Smooth muscle cell (in vitro differentiated cells): ENCODE measurements at regions not wholly inside any gene's neighbourhood (a gene's known extent, or its start where the extent isn't known, plus 50 kb on each side); places are given as distances from the start of the nearest gene placed in this dataset.

ENCODE experiments used
- DNase-seq: peaks from one replicate; lab custom pipeline; 2025; ENCODE audit not compliant: unreplicated experiment; lab: John Stamatoyannopoulos, UW
- H2AFZ ChIP-seq: fragments of 200-600 bp; sonication (generic); 2 replicates; pipeline ENCODE4 v1.6.0; 2016; ENCODE audit warnings: antibody characterized with exemption, low read depth, mild to moderate bottlenecking
- H3F3A ChIP-seq: fragments of 200-600 bp; sonication (generic); 2 replicates; pipeline ENCODE4 v1.6.0; 2017; ENCODE audit warnings: antibody characterized with exemption, low read depth
- H3K27ac ChIP-seq: fragments of 200-600 bp; sonication (generic); 2 replicates; pipeline ENCODE4 v1.5.1; 2016; ENCODE audit warnings: low read depth, mild to moderate bottlenecking
- H3K27me3 ChIP-seq: fragments of 200-600 bp; sonication (generic); 2 replicates; pipeline ENCODE4 v1.6.1; 2016; ENCODE audit warnings: low read depth, mild to moderate bottlenecking
- H3K36me3 ChIP-seq: fragments of 200-600 bp; sonication (generic); 2 replicates; pipeline ENCODE4 v1.5.1; 2016; ENCODE audit warnings: low read depth
- H3K4me1 ChIP-seq: fragments of 200-600 bp; sonication (generic); 2 replicates; pipeline ENCODE4 v1.5.1; 2016; ENCODE audit warnings: low read depth
- H3K4me2 ChIP-seq: fragments of 200-600 bp; sonication (generic); 2 replicates; pipeline ENCODE4 v1.6.0; 2016; ENCODE audit warnings: mild to moderate bottlenecking
- H3K4me3 ChIP-seq: fragments of 200-600 bp; sonication (generic); 2 replicates; pipeline ENCODE4 v1.5.1; 2016; ENCODE audit warnings: mild to moderate bottlenecking
- H3K79me2 ChIP-seq: fragments of 200-600 bp; sonication (generic); 2 replicates; pipeline ENCODE4 v1.6.0; 2016; ENCODE audit warnings: low read depth, mild to moderate bottlenecking
- H3K9ac ChIP-seq: fragments of 200-600 bp; sonication (generic); 2 replicates; pipeline ENCODE4 v1.6.0; 2016; ENCODE audit warnings: low read depth
- H3K9me3 ChIP-seq: fragments of 200-600 bp; sonication (generic); replicated peaks from 2 replicates; pipeline ENCODE4 v1.5.1; 2016; ENCODE audit warnings: low read depth
- H4K20me1 ChIP-seq: fragments of 200-600 bp; sonication (generic); 2 replicates; pipeline ENCODE4 v1.6.0; 2016; ENCODE audit warnings: low read depth
- WGBS: methylation state at CpG from one replicate; pipeline ENCODE4 v1.1.7; 2016; ENCODE audit warnings: low lambda C conversion rate; 5-methylcytosine and 5-hydroxymethylcytosine counted together
- TF ChIP-seq, protein P1 (sequence below): fragments of 200-600 bp; sonication (generic); IDR thresholded peaks from 2 replicates; pipeline ENCODE4 v1.5.1; 2017; ENCODE audit warnings: borderline replicate concordance, mild to moderate bottlenecking, antibody characterized with exemption; ENCODE audit not compliant: insufficient read depth, poor library complexity, severe bottlenecking

DNA sequence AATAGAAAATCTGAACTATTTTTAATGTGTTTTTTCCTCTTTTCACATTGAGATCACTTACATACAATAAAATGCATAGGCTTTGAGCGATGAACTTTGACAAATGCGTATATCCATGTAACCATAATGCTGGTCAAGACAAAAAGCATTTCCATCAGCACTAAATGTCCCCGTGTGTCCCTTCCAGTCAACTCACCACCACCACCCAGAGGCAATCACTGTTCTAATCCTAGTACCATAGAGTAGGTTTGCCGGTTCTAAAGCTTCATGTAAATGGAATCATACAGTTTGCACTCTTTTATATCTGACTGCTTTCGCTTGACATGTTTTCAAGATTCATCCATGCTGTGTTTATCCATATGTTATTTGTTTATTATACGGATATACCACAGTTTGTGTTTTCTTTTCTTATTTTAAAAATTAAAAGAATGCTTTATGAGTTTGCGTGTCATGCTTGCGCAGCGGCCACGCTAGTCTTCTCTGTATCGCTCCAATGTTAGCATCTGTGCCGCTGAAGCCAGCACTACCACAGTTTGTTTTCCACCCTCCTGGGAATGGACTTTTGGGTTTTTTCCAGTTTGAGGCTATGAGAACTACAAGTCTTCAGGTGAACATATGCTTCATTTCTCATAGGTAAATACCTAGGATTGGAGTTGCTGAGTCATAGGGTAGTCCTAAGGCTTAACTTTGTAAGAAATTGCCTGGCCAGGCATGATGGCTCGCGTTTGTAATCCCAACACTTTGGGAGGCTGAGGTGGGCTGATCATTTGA is 197.5 kb upstream of the CHAC2 start:
- no peaks in the 10 kb centered on the region for H3K27me3 ChIP-seq
- peaks cover 1% of the 10 kb centered on the region for H3K4me1 ChIP-seq
- no peaks in the 10 kb centered on the region for H3K36me3 ChIP-seq
- no peak for DNase-seq
- TF ChIP-seq, protein P1, sequence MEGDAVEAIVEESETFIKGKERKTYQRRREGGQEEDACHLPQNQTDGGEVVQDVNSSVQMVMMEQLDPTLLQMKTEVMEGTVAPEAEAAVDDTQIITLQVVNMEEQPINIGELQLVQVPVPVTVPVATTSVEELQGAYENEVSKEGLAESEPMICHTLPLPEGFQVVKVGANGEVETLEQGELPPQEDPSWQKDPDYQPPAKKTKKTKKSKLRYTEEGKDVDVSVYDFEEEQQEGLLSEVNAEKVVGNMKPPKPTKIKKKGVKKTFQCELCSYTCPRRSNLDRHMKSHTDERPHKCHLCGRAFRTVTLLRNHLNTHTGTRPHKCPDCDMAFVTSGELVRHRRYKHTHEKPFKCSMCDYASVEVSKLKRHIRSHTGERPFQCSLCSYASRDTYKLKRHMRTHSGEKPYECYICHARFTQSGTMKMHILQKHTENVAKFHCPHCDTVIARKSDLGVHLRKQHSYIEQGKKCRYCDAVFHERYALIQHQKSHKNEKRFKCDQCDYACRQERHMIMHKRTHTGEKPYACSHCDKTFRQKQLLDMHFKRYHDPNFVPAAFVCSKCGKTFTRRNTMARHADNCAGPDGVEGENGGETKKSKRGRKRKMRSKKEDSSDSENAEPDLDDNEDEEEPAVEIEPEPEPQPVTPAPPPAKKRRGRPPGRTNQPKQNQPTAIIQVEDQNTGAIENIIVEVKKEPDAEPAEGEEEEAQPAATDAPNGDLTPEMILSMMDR = no peak
- H3K9ac ChIP-seq = no peak overlapping the region
- H3F3A ChIP-seq = no peaks in the 10 kb centered on the region
- no peaks in the 10 kb centered on the region for H4K20me1 ChIP-seq
- H3K27ac ChIP-seq = no peak overlapping the region
- no peak overlapping the region for H3K4me3 ChIP-seq
- H2AFZ ChIP-seq = no peak overlapping the region
- no peaks in the 10 kb centered on the region for H3K9me3 ChIP-seq
- H3K79me2 ChIP-seq = no peaks in the 10 kb centered on the region
- 91% methylated on average over 14 of the region's 14 CpGs for WGBS
- no peak overlapping the region for H3K4me2 ChIP-seq

DNA sequence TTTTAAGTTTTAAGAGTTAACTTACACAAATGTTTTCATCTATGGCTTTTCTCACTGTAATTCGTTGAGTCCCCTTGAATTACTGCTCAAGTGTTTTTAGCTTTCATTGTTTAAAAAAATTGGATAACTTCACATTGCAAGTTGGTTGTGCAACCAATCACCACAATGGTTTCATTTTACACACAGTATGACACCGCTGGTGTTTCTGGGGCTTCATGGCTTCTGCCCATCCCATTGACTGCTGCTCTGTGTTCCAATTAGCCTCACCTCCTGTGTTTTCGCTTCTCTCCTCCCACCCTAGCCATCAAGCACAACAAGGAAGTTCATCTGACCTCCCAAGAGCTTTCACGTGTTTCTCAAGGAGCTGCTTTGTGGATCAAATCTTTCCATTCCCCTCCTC is 199.1 kb upstream of the CHAC2 start:
- TF ChIP-seq, protein P1 = no peak
- no peak overlapping the region for H3K4me3 ChIP-seq
- H4K20me1 ChIP-seq = no peaks in the 10 kb centered on the region
- no peak overlapping the region for H3K4me2 ChIP-seq
- no peak overlapping the region for H3K9ac ChIP-seq
- 75% methylated on average over 4 of the region's 4 CpGs for WGBS
- no peaks in the 10 kb centered on the region for H3K27me3 ChIP-seq
- no peak overlapping the region for H2AFZ ChIP-seq
- no peaks in the 10 kb centered on the region for H3K36me3 ChIP-seq
- DNase-seq = no peak
- no peaks in the 10 kb centered on the region for H3F3A ChIP-seq
- H3K27ac ChIP-seq = no peak overlapping the region
- no peaks in the 10 kb centered on the region for H3K79me2 ChIP-seq
- no peaks in the 10 kb centered on the region for H3K4me1 ChIP-seq
- no peaks in the 10 kb centered on the region for H3K9me3 ChIP-seq

DNA sequence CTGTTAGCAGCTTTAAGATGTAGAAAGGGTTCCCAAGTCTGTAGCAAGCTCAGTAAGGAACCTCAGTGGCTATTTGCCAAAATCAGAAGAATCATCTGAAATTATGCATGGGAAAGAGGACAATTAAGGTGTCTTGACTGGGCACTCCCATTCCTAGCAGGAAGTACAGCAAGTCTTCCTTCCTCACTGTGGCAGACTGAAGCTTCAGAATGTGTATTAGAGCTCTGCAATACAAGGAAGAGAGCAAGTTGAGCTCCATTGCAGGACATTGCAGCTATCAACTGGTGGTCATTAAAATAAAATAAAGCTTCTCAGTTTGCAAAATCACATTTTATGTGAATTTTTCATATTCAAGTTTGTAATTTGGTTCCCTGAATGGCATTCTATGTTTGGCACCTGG is 200.5 kb upstream of the CHAC2 start:
- no peaks in the 10 kb centered on the region for H3K79me2 ChIP-seq
- no peak for DNase-seq
- no peaks in the 10 kb centered on the region for H4K20me1 ChIP-seq
- H3K9me3 ChIP-seq = no peaks in the 10 kb centered on the region
- no peaks in the 10 kb centered on the region for H3K27me3 ChIP-seq
- H3K4me2 ChIP-seq = no peak overlapping the region
- no peak overlapping the region for H2AFZ ChIP-seq
- H3F3A ChIP-seq = no peaks in the 10 kb centered on the region
- no peak overlapping the region for H3K9ac ChIP-seq
- H3K36me3 ChIP-seq = no peaks in the 10 kb centered on the region
- H3K4me3 ChIP-seq = no peak overlapping the region
- no peak overlapping the region for H3K27ac ChIP-seq
- no peaks in the 10 kb centered on the region for H3K4me1 ChIP-seq
- TF ChIP-seq, protein P1 = no peak

DNA sequence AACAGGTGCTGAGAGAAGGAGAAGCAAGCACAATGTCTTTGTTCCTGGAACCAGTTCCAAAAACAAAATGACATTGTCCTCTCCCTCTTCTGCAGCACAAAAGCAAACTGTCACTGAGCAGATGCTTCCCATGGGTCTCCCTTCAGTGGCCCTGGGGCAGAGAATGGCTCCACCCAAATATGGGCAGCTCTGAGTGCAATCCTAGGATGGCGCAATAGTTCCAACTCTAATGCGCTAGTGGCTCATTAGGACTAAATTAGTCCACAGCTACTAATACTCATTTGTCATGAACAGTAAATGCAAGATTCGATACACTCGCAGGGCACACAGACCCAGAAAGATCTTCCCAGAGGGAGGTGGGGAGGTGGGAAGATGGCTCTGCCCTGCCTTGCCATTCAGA is 205.2 kb upstream of the CHAC2 start:
- no peak overlapping the region for H3K4me2 ChIP-seq
- 90% methylated on average over 4 of the region's 4 CpGs for WGBS
- H3K9ac ChIP-seq = no peak overlapping the region
- no peak overlapping the region for H3K27ac ChIP-seq
- no peak overlapping the region for H3K4me3 ChIP-seq
- no peaks in the 10 kb centered on the region for H4K20me1 ChIP-seq
- DNase-seq = no peak
- H3K9me3 ChIP-seq = no peaks in the 10 kb centered on the region
- no peaks in the 10 kb centered on the region for H3K27me3 ChIP-seq
- H3K4me1 ChIP-seq = no peaks in the 10 kb centered on the region
- no peaks in the 10 kb centered on the region for H3F3A ChIP-seq
- no peaks in the 10 kb centered on the region for H3K79me2 ChIP-seq
- H3K36me3 ChIP-seq = no peaks in the 10 kb centered on the region
- TF ChIP-seq, protein P1 = no peak
- no peak overlapping the region for H2AFZ ChIP-seq
